GM23338 (cell line): ENCODE measurements at regions not wholly inside any gene's neighbourhood (a gene's known extent, or its start where the extent isn't known, plus 50 kb on each side); places are given as distances from the start of the nearest gene placed in this dataset.

Source experiments
- ATAC-seq: fragments of 200-7000 bp; cut with Tn5 transposase; 3 replicates; pipeline ENCODE4 v1.9.1; 2020
- DNase-seq: peaks from one replicate; pipeline ENCODE4 v3.0.0-alpha.2; 2015; ENCODE audit warnings: low spot score
- H2AFZ ChIP-seq: fragments of 200-600 bp; sonication (generic); 2 replicates; pipeline ENCODE4 v1.8.0; 2016; ENCODE audit warnings: antibody characterized with exemption, mild to moderate bottlenecking, moderate library complexity
- H3F3A ChIP-seq: fragments of 200-600 bp; sonication (generic); replicated peaks from 2 replicates; pipeline ENCODE4 v1.8.0; 2017; ENCODE audit warnings: antibody characterized with exemption, mixed run types, low read depth
- H3K27ac ChIP-seq: fragments of 200-600 bp; sonication (generic); 2 replicates; pipeline ENCODE4 v1.6.1; 2016; ENCODE audit warnings: low read depth
- H3K27me3 ChIP-seq: fragments of 200-600 bp; sonication (generic); 2 replicates; pipeline ENCODE4 v1.8.0; 2016; ENCODE audit warnings: mild to moderate bottlenecking, mixed run types, moderate library complexity; ENCODE audit not compliant: insufficient read depth
- H3K36me3 ChIP-seq: fragments of 200-600 bp; sonication (generic); 2 replicates; pipeline ENCODE4 v1.8.0; 2016; ENCODE audit warnings: mild to moderate bottlenecking; ENCODE audit not compliant: insufficient read depth
- H3K4me1 ChIP-seq: fragments of 200-600 bp; sonication (generic); 2 replicates; pipeline ENCODE4 v1.8.0; 2016; ENCODE audit warnings: mild to moderate bottlenecking, moderate library complexity; ENCODE audit not compliant: insufficient read depth
- H3K4me2 ChIP-seq: fragments of 200-600 bp; sonication (generic); 2 replicates; pipeline ENCODE4 v1.7.1; 2017; ENCODE audit warnings: mixed run types
- H3K4me3 ChIP-seq: fragments of 200-600 bp; sonication (generic); 2 replicates; pipeline ENCODE4 v1.6.1; 2016; ENCODE audit warnings: mixed run types
- H3K79me2 ChIP-seq: fragments of 200-600 bp; sonication (generic); replicated peaks from 2 replicates; pipeline ENCODE4 v1.8.0; 2017; ENCODE audit warnings: mild to moderate bottlenecking; ENCODE audit not compliant: insufficient read depth
- H3K9me2 ChIP-seq: fragments of 200-600 bp; sonication (generic); 2 replicates; pipeline ENCODE4 v1.8.0; 2017; ENCODE audit not compliant: insufficient read depth
- H4K20me1 ChIP-seq: fragments of 200-600 bp; sonication (generic); replicated peaks from 2 replicates; pipeline ENCODE4 v1.8.0; 2017; ENCODE audit warnings: mild to moderate bottlenecking; ENCODE audit not compliant: insufficient read depth
- H3K27ac Mint-ChIP-seq: 2 replicates; pipeline ENCODE4 v1.8.0; 2020; ENCODE audit warnings: inconsistent platforms, mild to moderate bottlenecking, moderate library complexity, mixed read lengths
- H3K27me3 Mint-ChIP-seq: 3 replicates; pipeline ENCODE4 v1.8.0; 2022; ENCODE audit warnings: low read depth, mild to moderate bottlenecking, moderate library complexity, mixed read lengths, inconsistent platforms; ENCODE audit not compliant: insufficient read depth, poor library complexity
- H3K36me3 Mint-ChIP-seq: 3 replicates; pipeline ENCODE4 v1.8.0; 2021; ENCODE audit warnings: low read depth, mild to moderate bottlenecking, inconsistent platforms, moderate library complexity, mixed read lengths
- H3K4me1 Mint-ChIP-seq: 3 replicates; pipeline ENCODE4 v1.8.0; 2020; ENCODE audit warnings: mild to moderate bottlenecking, inconsistent platforms, mixed read lengths
- H3K4me3 Mint-ChIP-seq: 3 replicates; pipeline ENCODE4 v1.8.0; 2021; ENCODE audit warnings: moderate library complexity, mild to moderate bottlenecking, inconsistent platforms, mixed read lengths
- H3K9me3 Mint-ChIP-seq: 3 replicates; pipeline ENCODE4 v1.8.0; 2020; ENCODE audit warnings: moderate library complexity, mild to moderate bottlenecking, inconsistent platforms, mixed read lengths
- CREB1 ChIP-seq: fragments of 250-450 bp; sonication (Bioruptor Pico); IDR thresholded peaks from 2 replicates; pipeline ENCODE4 v1.5.0; 2020; ENCODE audit warnings: low read depth, mild to moderate bottlenecking, moderate library complexity
- CTCF ChIP-seq, 2 experiments: fragments of 200-600 bp in 1 of 2; sonication (generic) in 1 of 2; conservative IDR thresholded peaks; 2 replicates each; pipeline versions ENCODE4 v1.5.1 to v1.6.1; 2016 to 2017; ENCODE audit warnings: antibody characterized with exemption in 2 of 2, low read depth in 2 of 2, mild to moderate bottlenecking in 2 of 2, moderate library complexity in 1 of 2
- ETS1 ChIP-seq: IDR thresholded peaks from 2 replicates; pipeline ENCODE4 v1.6.1; 2016; ENCODE audit warnings: antibody characterized with exemption
- EZH2 ChIP-seq: fragments of 200-600 bp; sonication (generic); IDR thresholded peaks from one replicate; pipeline ENCODE4 v1.8.0; 2017; ENCODE audit warnings: antibody characterized with exemption, mild to moderate bottlenecking, low read depth; ENCODE audit not compliant: unreplicated experiment
- EZH2phosphoT487 ChIP-seq: fragments of 200-600 bp; sonication (generic); IDR thresholded peaks from one replicate; pipeline ENCODE4 v1.8.1; 2018; ENCODE audit warnings: antibody characterized with exemption; ENCODE audit not compliant: unreplicated experiment
- JUNB ChIP-seq: IDR thresholded peaks from one replicate; pipeline ENCODE4 v1.6.1; 2016; ENCODE audit warnings: antibody characterized with exemption; ENCODE audit not compliant: unreplicated experiment
- POLR2AphosphoS5 ChIP-seq: IDR thresholded peaks from 2 replicates; pipeline ENCODE4 v1.6.1; 2016; ENCODE audit warnings: antibody characterized with exemption, low read depth
- REST ChIP-seq: IDR thresholded peaks from one replicate; pipeline ENCODE4 v1.6.1; 2018; ENCODE audit warnings: antibody characterized with exemption; ENCODE audit not compliant: unreplicated experiment
- STAT1 ChIP-seq: IDR thresholded peaks from one replicate; pipeline ENCODE4 v1.6.1; 2016; ENCODE audit warnings: antibody characterized with exemption; ENCODE audit not compliant: unreplicated experiment
- ZNF331 ChIP-seq: fragments of 250-450 bp; sonication (Bioruptor Pico); IDR thresholded peaks from 2 replicates; pipeline ENCODE4 v1.5.0; 2020; ENCODE audit warnings: low read depth, mild to moderate bottlenecking, moderate library complexity
- ZNF462 ChIP-seq: fragments of 250-450 bp; sonication (Bioruptor Pico); IDR thresholded peaks from 2 replicates; pipeline ENCODE4 v1.5.0; 2020; ENCODE audit warnings: mild to moderate bottlenecking, moderate library complexity

GRCh38 chrX:77003530-77003929 lies 443.7 kb upstream of the FGF16 start:
- Histone ChIP-seq H4K20me1 (no peaks in the 10 kb centered on the region), H3F3A (no peaks in the 10 kb centered on the region), H3K4me2 (no peak overlapping the region), H3K9me2 (no peaks in the 10 kb centered on the region), H3K27ac (no peak overlapping the region), H2AFZ (no peak overlapping the region), H3K79me2 (no peaks in the 10 kb centered on the region), H3K36me3 (no peaks in the 10 kb centered on the region), H3K4me3 (no peak overlapping the region), H3K4me1 (no peaks in the 10 kb centered on the region), H3K27me3 (no peaks in the 10 kb centered on the region)
- TF ChIP-seq EZH2 = no peak
- no peak for TF ChIP-seq ZNF331 (CRISPR knock-in tag)
- no peak for TF ChIP-seq JUNB
- TF ChIP-seq CREB1 = no peak
- TF ChIP-seq STAT1 = no peak
- no peak for TF ChIP-seq REST
- no peak for TF ChIP-seq CTCF (conservative IDR thresholded peaks at IDR 0.05; ENCODE audit: low read depth in 2 of 2)
- no peak for TF ChIP-seq ETS1
- TF ChIP-seq ZNF462 (CRISPR knock-in tag) = no peak
- TF ChIP-seq EZH2phosphoT487 = no peak
- TF ChIP-seq POLR2AphosphoS5 = no peak
- H3K36me3 Mint-ChIP-seq = peaks cover 14% of the 10 kb centered on the region
- H3K4me1 Mint-ChIP-seq = no peaks in the 10 kb centered on the region
- H3K27me3 Mint-ChIP-seq = no peaks in the 10 kb centered on the region
- peaks cover 18% of the 10 kb centered on the region; the same call in 2 of the 3 replicates for H3K9me3 Mint-ChIP-seq
- no peak for DNase-seq
- H3K27ac Mint-ChIP-seq = no peak overlapping the region
- ATAC-seq = no peak
- no peak overlapping the region for H3K4me3 Mint-ChIP-seq
